ENCODE measurements at regions not wholly inside any gene's neighbourhood (a gene's known extent, or its start where the extent isn't known, plus 50 kb on each side); places are given as distances from the start of the nearest gene placed in this dataset.

GRCh38 chr16:60682219-60682618, 1354.0 kb downstream of the CDH8 start:
- no peak for TF ChIP-seq POLR2A (IDR thresholded peaks at IDR 0.05; ENCODE audit: low read depth)
- no peak for TF ChIP-seq CTCF (IDR thresholded peaks at IDR 0.05)
- TF ChIP-seq POLR2AphosphoS5 (IDR thresholded peaks at IDR 0.05): no peak
